OCI-LY1 (cell line): ENCODE measurements at regions not wholly inside any gene's neighbourhood (a gene's known extent, or its start where the extent isn't known, plus 50 kb on each side); places are given as distances from the start of the nearest gene placed in this dataset.

Experiments
- H2AFZ ChIP-seq: fragments of 200-600 bp; sonication (generic), shearing (Covaris generic); 2 replicates; pipeline ENCODE4 v1.6.0; 2014; ENCODE audit warnings: antibody characterized with exemption, mild to moderate bottlenecking, low read length
- H3F3A ChIP-seq: fragments of 200-600 bp; sonication (generic), shearing (Covaris generic); 2 replicates; pipeline ENCODE4 v1.6.0; 2014; ENCODE audit warnings: mild to moderate bottlenecking, antibody characterized with exemption, low read length, moderate library complexity; ENCODE audit not compliant: insufficient read depth
- H3K27ac ChIP-seq: fragments of 200-600 bp; sonication (generic); 2 replicates; pipeline ENCODE4 v1.5.1; 2014; ENCODE audit warnings: low read length, mixed run types, mild to moderate bottlenecking, low read depth; ENCODE audit not compliant: poor library complexity, severe bottlenecking
- H3K27me3 ChIP-seq: fragments of 200-600 bp; sonication (generic); 2 replicates; pipeline ENCODE4 v1.6.0; 2014; ENCODE audit warnings: antibody characterized with exemption, mild to moderate bottlenecking, low read length, moderate library complexity; ENCODE audit not compliant: insufficient read depth
- H3K36me3 ChIP-seq: fragments of 200-600 bp; sonication (generic); 2 replicates; pipeline ENCODE4 v1.6.1; 2014; ENCODE audit warnings: mild to moderate bottlenecking, antibody characterized with exemption, low read length, moderate library complexity, mixed read lengths; ENCODE audit not compliant: insufficient read depth
- H3K4me1 ChIP-seq: fragments of 200-600 bp; sonication (generic); 2 replicates; pipeline ENCODE4 v1.5.1; 2014; ENCODE audit warnings: mild to moderate bottlenecking, low read length, moderate library complexity; ENCODE audit not compliant: insufficient read depth, severe bottlenecking
- H3K4me2 ChIP-seq: fragments of 200-600 bp; sonication (generic), shearing (Covaris generic); 2 replicates; pipeline ENCODE4 v1.6.1; 2014; ENCODE audit warnings: low read length
- H3K4me3 ChIP-seq: fragments of 200-600 bp; sonication (generic); 2 replicates; pipeline ENCODE4 v1.5.1; 2014; ENCODE audit warnings: low read length, low read depth, mild to moderate bottlenecking, mixed read lengths; ENCODE audit not compliant: poor library complexity, severe bottlenecking
- H3K79me2 ChIP-seq: fragments of 200-600 bp; shearing (Covaris generic); 2 replicates; pipeline ENCODE4 v1.6.1; 2016; ENCODE audit warnings: mixed run types, low read length, mixed read lengths; ENCODE audit not compliant: insufficient read depth
- H3K9ac ChIP-seq: fragments of 200-600 bp; sonication (generic), shearing (Covaris generic); 2 replicates; pipeline ENCODE4 v1.6.1; 2014; ENCODE audit warnings: mild to moderate bottlenecking, low read length, mixed read lengths
- H3K9me2 ChIP-seq: fragments of 200-600 bp; sonication (generic), shearing (Covaris generic); 2 replicates; pipeline ENCODE4 v1.6.1; 2014; ENCODE audit warnings: low read depth, mild to moderate bottlenecking, low read length, mixed read lengths
- H3K9me3 ChIP-seq: fragments of 200-600 bp; shearing (Covaris generic); 2 replicates; pipeline ENCODE4 v1.6.1; 2014; ENCODE audit warnings: low read length, mixed read lengths
- H4K20me1 ChIP-seq: fragments of 200-600 bp; sonication (generic), shearing (Covaris generic); 2 replicates; pipeline ENCODE4 v1.6.0; 2016; ENCODE audit warnings: mild to moderate bottlenecking, low read length; ENCODE audit not compliant: insufficient read depth
- EZH2 ChIP-seq: fragments of 200-600 bp; sonication (generic), shearing (Covaris generic); IDR thresholded peaks from 2 replicates; pipeline ENCODE4 v1.8.0; 2017; ENCODE audit warnings: borderline replicate concordance, mixed run types, mild to moderate bottlenecking, antibody characterized with exemption, low read length, moderate library complexity, mixed read lengths
- TF ChIP-seq, protein P1 (sequence below): fragments of 200-600 bp; sonication (generic), shearing (Covaris generic); IDR thresholded peaks from 2 replicates; pipeline ENCODE4 v1.5.1; 2017; ENCODE audit warnings: mild to moderate bottlenecking, antibody characterized with exemption, low read length, moderate library complexity, mixed read lengths

DNA sequence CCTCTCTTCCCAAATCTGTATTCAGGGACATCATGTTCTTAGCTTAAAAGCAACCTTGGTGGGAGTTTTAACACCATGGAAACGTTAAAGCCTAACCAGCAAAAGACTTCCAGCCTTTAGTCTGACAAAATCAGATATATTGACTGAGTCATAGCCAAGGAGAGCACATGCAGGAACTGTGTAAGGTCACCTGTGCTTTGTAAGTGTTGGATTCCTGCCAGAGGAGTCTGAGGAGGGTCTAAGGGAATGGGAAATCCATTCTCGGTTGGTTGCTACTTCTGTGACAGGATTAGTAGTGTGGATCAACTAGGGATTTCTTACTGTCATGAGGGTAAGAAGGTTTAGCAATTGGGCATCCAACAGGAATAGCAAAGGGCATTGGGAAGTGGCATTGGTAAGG lies 142.0 kb upstream of the CHD1 start:
- Histone ChIP-seq H3K4me1 (no peaks in the 10 kb centered on the region), H3K4me2 (no peak overlapping the region), H3K27me3 (no peaks in the 10 kb centered on the region), H3K4me3 (no peak overlapping the region), H3K9ac (no peak overlapping the region), H3K9me3 (no peaks in the 10 kb centered on the region), H2AFZ (no peak overlapping the region), H3K9me2 (no peaks in the 10 kb centered on the region), H3K27ac (no peak overlapping the region), H3K36me3 (no peaks in the 10 kb centered on the region), H4K20me1 (no peaks in the 10 kb centered on the region), H3K79me2 (no peaks in the 10 kb centered on the region), H3F3A (no peaks in the 10 kb centered on the region)
- TF ChIP-seq, protein P1, sequence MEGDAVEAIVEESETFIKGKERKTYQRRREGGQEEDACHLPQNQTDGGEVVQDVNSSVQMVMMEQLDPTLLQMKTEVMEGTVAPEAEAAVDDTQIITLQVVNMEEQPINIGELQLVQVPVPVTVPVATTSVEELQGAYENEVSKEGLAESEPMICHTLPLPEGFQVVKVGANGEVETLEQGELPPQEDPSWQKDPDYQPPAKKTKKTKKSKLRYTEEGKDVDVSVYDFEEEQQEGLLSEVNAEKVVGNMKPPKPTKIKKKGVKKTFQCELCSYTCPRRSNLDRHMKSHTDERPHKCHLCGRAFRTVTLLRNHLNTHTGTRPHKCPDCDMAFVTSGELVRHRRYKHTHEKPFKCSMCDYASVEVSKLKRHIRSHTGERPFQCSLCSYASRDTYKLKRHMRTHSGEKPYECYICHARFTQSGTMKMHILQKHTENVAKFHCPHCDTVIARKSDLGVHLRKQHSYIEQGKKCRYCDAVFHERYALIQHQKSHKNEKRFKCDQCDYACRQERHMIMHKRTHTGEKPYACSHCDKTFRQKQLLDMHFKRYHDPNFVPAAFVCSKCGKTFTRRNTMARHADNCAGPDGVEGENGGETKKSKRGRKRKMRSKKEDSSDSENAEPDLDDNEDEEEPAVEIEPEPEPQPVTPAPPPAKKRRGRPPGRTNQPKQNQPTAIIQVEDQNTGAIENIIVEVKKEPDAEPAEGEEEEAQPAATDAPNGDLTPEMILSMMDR = no peak
- no peak for TF ChIP-seq EZH2

- Histone ChIP-seq H3K36me3 (no peaks in the 10 kb centered on the region), H3K9me2 (no peaks in the 10 kb centered on the region), H2AFZ (no peak overlapping the region), H3K79me2 (no peaks in the 10 kb centered on the region), H3F3A (no peaks in the 10 kb centered on the region), H3K27me3 (no peaks in the 10 kb centered on the region), H3K4me3 (no peak overlapping the region), H3K9ac (no peak overlapping the region), H3K9me3 (no peaks in the 10 kb centered on the region), H4K20me1 (no peaks in the 10 kb centered on the region), H3K4me1 (no peaks in the 10 kb centered on the region), H3K4me2 (no peak overlapping the region), H3K27ac (no peak overlapping the region)
- TF ChIP-seq EZH2 = no peak
- TF ChIP-seq, protein P1 = no peak
Measured at GRCh38 chr5:99070362-99070761, 141.6 kb upstream of the CHD1 start.

GRCh38 chr5:99068944-99069650 lies 140.3 kb upstream of the CHD1 start:
- Histone ChIP-seq H3K27ac (no peak overlapping the region), H3K4me2 (no peak overlapping the region), H4K20me1 (no peaks in the 10 kb centered on the region), H3K9me3 (no peaks in the 10 kb centered on the region), H3K79me2 (no peaks in the 10 kb centered on the region), H2AFZ (no peak overlapping the region), H3K4me3 (no peak overlapping the region), H3K27me3 (no peaks in the 10 kb centered on the region), H3K9me2 (no peaks in the 10 kb centered on the region), H3K36me3 (no peaks in the 10 kb centered on the region), H3K9ac (no peak overlapping the region), H3F3A (no peaks in the 10 kb centered on the region), H3K4me1 (no peaks in the 10 kb centered on the region)
- no peak for TF ChIP-seq EZH2
- TF ChIP-seq, protein P1 = no peak
